Activated T-helper 1 cell treated with anti-CD3 and anti-CD28 coated beads, Interleukin-12 subunit alpha, Interleukin-12 subunit beta, Interleukin-2, Interleukin-4 antibody, amounts not matched to agents 30 ng/mL and 10 ng/mL and 1 ng/mL, durations not matched to agents 14 hours and 24 hours and 36 hours (primary cell): ENCODE measurements at regions not wholly inside any gene's neighbourhood (a gene's known extent, or its start where the extent isn't known, plus 50 kb on each side); places are given as distances from the start of the nearest gene placed in this dataset.

Source experiments
- DNase-seq: peaks from one replicate; pipeline ENCODE4 v3.0.0; 2021; ENCODE audit warnings: low spot score
- H3K27ac Mint-ChIP-seq: one replicate; pipeline ENCODE4 v1.8.0; 2021; ENCODE audit warnings: mild to moderate bottlenecking, mixed read lengths
- H3K27me3 Mint-ChIP-seq: one replicate; pipeline ENCODE4 v1.8.0; 2022; ENCODE audit warnings: mild to moderate bottlenecking, moderate library complexity, mixed read lengths; ENCODE audit not compliant: insufficient read depth
- H3K36me3 Mint-ChIP-seq: one replicate; pipeline ENCODE4 v1.8.0; 2021; ENCODE audit warnings: low read depth, mixed read lengths
- H3K4me1 Mint-ChIP-seq: one replicate; pipeline ENCODE4 v1.8.0; 2021; ENCODE audit warnings: low read depth, mixed read lengths
- H3K4me3 Mint-ChIP-seq: one replicate; pipeline ENCODE4 v1.8.0; 2021; ENCODE audit warnings: mild to moderate bottlenecking, moderate library complexity, mixed read lengths
- H3K9me3 Mint-ChIP-seq: one replicate; pipeline ENCODE4 v1.8.0; 2021; ENCODE audit warnings: mixed read lengths
- intact Hi-C: fragments of 100-400 bp; cut with micrococcal nuclease; formaldehyde crosslinking; loops from one replicate; pipeline ENCODE4 v1.15.1; 2024

DNA sequence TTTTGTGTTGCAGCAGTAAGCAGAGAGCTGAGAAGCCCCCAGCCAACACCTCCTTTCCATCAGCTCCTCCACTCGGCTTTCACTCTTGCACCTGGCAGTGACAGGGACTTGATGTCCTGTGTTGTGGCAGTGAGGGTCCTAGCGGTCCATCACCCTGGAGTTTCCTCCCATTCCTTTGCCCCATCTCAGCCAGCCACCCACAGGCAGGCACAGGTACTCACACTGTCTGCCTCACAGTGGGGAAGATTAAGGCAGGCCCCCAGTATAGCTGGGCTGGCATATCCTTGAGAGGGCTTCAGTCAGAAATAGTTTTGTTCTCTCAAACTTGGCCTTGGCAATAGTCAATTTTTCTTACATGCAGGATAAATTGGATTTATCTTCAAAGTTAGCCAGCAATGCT is 362.7 kb downstream of the GADD45G start:
- H3K27me3 Mint-ChIP-seq: no peaks in the 10 kb centered on the region
- H3K4me1 Mint-ChIP-seq: peaks cover 42% of the 10 kb centered on the region
- H3K9me3 Mint-ChIP-seq: no peaks in the 10 kb centered on the region
- peaks cover 2% of the 10 kb centered on the region for H3K36me3 Mint-ChIP-seq
- no peak for DNase-seq
- no peak overlapping the region for H3K27ac Mint-ChIP-seq
- intact Hi-C loops: loop anchor here (5.0 kb wide), 1 partner anchor 130 kb away; no protein-coding TSS in a partner anchor
- no peak overlapping the region for H3K4me3 Mint-ChIP-seq

DNA sequence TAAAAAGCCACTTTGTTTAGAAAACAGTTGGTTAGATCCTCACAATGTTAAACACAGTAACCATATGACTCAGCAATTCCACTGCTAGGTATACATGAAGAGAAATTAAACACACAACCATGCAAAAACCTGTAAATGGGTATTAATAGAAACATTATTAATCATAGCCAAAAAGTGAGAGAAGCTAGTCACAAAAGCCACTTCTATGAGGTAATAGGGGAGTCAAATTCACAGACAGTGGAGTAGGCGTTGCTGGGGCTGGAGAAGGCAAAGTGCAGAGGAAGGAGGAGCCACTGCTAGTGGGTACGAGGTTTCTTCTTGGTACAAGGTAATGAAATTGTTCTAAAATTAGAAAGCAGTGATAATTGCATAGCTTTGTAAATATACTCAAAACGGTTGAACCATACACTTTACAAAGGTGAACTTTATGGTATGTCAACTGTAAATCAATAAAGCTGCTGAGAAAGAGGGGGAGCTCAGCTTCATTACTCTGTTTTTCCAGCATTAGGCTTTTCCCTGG is 364.4 kb downstream of the GADD45G start:
- Mint-ChIP-seq H3K27me3 (no peaks in the 10 kb centered on the region), H3K4me3 (peak overlapping the region; percentile 15), H3K9me3 (no peaks in the 10 kb centered on the region), H3K36me3 (peaks cover 2% of the 10 kb centered on the region), H3K27ac (peak overlapping the region; percentile 55), H3K4me1 (peaks cover 59% of the 10 kb centered on the region)
- no peak for DNase-seq
- intact Hi-C loops: loop anchor here (1.0 to 5.0 kb wide), 3 partner anchors 14 to 128 kb away; no protein-coding TSS in a partner anchor

DNA sequence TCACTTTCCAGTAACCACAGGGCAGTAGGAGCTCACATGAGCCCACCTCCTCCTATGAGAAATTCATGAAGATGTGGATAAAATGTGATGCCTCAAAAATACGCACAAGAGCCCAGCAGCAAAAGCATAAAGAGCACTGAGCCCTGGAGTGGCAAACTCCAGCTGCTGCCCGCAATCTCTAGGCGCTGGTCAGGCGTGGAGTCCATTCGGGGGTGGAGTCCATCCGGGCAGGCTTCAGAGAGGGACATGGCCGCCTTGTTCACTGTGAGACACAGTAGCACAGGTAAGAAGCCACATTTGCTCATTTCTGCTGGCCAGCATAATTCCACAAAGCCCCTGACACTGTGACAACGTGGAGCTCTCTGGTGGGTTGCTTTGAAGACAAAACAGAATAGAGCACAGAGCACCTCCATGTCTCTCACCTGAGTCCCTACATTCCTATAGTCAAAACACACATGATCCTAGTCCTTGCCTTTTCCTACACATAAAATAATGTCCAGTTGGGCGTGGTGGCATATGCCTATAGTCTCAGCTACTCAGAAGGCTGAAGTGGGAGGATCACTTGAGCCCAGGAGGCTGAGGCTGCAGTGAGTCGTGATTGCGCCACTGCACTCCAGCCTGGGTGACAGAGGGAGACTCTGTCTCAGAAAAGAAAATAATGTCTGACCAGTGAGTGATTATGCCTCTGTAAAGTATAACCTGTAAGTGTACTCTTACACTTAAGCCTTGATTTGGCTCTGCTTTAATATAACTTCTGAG is 365.2 kb downstream of the GADD45G start:
- Mint-ChIP-seq H3K4me3 (peak overlapping the region; percentile 2), H3K36me3 (peaks cover 2% of the 10 kb centered on the region), H3K9me3 (no peaks in the 10 kb centered on the region), H3K4me1 (peaks cover 61% of the 10 kb centered on the region), H3K27me3 (no peaks in the 10 kb centered on the region), H3K27ac (peak overlapping the region; percentile 70)
- DNase-seq: no peak
- intact Hi-C loops: loop anchor here (1.0 to 5.0 kb wide), 3 partner anchors 13 to 127 kb away; no protein-coding TSS in a partner anchor

DNA sequence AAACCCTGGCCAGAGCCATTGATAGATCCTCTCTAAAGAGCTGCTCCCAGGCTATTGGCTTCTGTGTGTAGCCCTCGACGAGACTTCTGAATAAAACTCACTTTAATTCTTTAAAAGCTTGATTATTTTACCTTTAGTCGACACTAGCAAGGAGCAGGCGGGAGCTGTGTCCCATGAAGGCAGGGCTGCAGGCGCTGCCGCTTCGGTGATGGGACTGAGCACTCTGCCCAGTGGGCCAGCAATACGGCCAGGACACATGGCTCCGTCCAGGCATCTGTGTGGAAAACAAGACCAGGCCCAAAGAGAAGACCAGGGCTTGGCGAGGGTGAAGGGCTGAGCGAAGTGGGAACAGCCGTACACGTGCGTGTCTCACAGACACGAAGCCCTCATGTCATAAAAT is 365.9 kb downstream of the GADD45G start:
- peaks cover 2% of the 10 kb centered on the region for H3K36me3 Mint-ChIP-seq
- intact Hi-C loops: no loop called here
- no peak overlapping the region for H3K4me3 Mint-ChIP-seq
- no peaks in the 10 kb centered on the region for H3K9me3 Mint-ChIP-seq
- H3K27me3 Mint-ChIP-seq: peaks cover under 1% of the 10 kb centered on the region
- no peak overlapping the region for H3K27ac Mint-ChIP-seq
- no peak for DNase-seq
- H3K4me1 Mint-ChIP-seq: peaks cover 61% of the 10 kb centered on the region

DNA sequence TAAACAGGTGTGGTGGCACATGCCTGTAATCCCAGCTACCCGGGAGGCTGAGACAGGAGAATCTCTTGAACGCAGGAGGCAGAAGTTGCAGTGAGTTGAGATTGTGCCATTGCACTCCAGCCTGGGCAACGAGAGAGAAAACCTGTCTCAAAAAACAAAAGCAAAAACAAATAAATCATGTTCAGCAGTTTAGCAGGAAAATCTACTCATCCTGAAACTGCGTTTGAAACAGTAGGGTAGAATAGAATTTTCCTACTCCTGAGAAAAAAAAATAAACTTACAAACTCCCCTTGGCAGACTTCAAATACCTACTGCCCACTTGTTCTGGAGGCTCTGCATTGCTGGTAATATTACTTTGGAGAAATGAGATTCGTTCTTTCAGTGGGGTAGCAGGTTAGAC is 367.7 kb downstream of the GADD45G start:
- peaks cover 61% of the 10 kb centered on the region for H3K4me1 Mint-ChIP-seq
- intact Hi-C loops: loop anchor here (1.0 kb wide), 1 partner anchor 11 kb away; no protein-coding TSS in a partner anchor
- peak overlapping the region; percentile 45 for H3K27ac Mint-ChIP-seq

DNA sequence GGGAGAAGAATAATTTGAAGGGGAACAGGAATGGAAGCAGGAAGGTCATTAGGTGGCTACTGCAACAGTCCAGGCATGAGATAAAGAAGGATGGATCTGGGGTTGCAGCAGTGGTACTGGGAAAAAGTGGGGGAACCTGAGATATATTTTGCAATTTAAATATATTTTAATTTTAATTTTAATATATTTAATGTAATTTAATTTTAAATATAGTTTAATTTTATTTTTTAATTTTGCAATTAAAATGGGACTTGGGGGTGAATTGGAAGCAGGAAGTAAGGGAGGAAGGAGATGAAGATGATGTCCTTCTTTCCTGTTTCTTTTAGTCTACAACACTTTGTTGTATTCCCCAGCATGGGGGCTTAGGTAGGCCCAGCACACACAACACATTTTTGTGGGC is 369.8 kb downstream of the GADD45G start:
- no peak for DNase-seq
- Mint-ChIP-seq H3K4me3 (no peak overlapping the region), H3K27ac (no peak overlapping the region), H3K36me3 (no peaks in the 10 kb centered on the region), H3K27me3 (peaks cover 7% of the 10 kb centered on the region), H3K4me1 (peaks cover 43% of the 10 kb centered on the region), H3K9me3 (no peaks in the 10 kb centered on the region)
- intact Hi-C loops: no loop called here

More for the DNA sequence above, 367.7 kb downstream of the GADD45G start:
- no peaks in the 10 kb centered on the region for H3K36me3 Mint-ChIP-seq
- H3K9me3 Mint-ChIP-seq: no peaks in the 10 kb centered on the region
- no peak overlapping the region for H3K4me3 Mint-ChIP-seq
- peaks cover 3% of the 10 kb centered on the region for H3K27me3 Mint-ChIP-seq
- no peak for DNase-seq

DNA sequence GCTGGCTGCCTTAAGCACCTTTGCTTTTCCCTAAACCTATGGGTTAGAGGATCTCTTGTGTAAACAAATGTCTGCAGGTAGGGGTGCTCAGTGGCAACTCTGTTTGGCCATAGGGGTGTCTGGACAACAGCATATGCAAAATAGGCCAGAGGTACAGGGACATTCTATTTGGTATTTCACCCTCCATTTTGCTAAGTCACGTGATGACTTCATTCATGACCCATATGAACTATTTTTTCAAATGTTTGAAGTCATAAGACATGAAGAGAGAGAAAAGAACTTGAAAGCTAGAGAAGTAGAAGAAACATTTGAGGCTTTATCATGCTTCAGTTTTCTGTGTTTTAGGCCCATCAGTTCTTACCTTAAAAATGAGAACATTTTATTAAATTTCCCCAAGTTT is 370.2 kb downstream of the GADD45G start:
- intact Hi-C loops: no loop called here
- peaks cover 38% of the 10 kb centered on the region for H3K4me1 Mint-ChIP-seq
- H3K4me3 Mint-ChIP-seq: no peak overlapping the region
- H3K9me3 Mint-ChIP-seq: no peaks in the 10 kb centered on the region
- DNase-seq: no peak
- H3K27me3 Mint-ChIP-seq: peaks cover 7% of the 10 kb centered on the region
- H3K27ac Mint-ChIP-seq: no peak overlapping the region
- no peaks in the 10 kb centered on the region for H3K36me3 Mint-ChIP-seq

DNA sequence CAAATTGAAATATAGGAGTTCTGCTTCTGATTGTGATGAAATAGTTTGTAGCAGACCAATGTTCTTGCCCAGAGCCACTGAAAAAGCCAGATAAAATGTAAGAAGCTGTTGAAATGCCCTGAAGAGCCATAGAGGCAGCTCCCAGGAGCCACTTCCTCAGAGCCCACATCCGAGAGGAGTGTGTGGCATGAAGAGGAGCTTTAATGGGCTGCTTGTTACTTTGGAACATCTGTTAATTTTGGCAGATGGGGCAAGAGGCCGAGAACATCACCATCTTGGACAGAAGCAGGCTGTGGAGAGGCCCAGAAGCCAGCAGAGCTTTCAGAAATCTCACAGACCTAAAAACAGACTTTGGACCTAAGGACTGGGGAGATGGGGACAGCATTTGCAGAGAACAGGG is 370.8 kb downstream of the GADD45G start:
- no peaks in the 10 kb centered on the region for H3K36me3 Mint-ChIP-seq
- intact Hi-C loops: no loop called here
- H3K4me3 Mint-ChIP-seq: no peak overlapping the region
- DNase-seq: no peak
- H3K9me3 Mint-ChIP-seq: no peaks in the 10 kb centered on the region
- H3K27ac Mint-ChIP-seq: no peak overlapping the region
- peaks cover 32% of the 10 kb centered on the region for H3K4me1 Mint-ChIP-seq
- peaks cover 7% of the 10 kb centered on the region for H3K27me3 Mint-ChIP-seq

DNA sequence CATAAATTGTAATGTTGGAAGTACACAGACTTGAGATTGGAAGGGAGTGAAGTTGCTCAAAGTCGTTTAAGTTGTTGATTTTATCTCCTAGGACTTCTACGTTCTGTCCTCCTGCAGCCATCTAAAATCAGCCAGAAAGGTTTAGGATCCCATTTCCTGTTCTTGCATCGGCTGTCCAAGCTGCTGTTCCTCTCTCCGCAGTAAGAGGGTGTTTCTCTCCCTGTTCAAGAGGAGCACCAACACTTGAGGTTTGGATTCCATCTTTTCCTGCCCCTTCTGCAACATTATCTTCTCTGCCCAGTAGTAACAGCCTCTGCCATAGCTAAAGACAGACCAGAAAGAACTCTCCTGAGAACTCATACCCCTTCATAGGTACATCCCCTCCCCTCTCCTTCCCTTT is 373.4 kb downstream of the GADD45G start:
- intact Hi-C loops: no loop called here

DNA sequence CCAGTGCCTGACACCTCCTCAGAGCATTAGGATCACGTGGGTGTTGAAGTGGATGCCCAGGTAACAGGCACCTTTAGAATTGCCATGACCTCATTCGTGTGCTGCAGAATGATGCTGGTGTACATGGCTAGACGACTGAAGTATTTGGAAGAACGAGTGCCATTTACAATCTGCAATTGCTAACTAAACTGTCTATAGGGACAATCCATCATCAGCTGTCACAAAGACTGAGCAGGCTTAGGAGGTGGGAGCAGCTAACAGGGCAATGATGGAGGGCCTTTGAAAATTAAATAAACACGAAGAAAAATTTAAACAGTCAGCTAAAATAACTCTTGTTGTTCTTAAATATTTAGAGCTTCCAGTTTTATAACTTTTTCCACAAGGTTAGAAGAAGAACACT is 375.8 kb downstream of the GADD45G start:
- Mint-ChIP-seq H3K36me3 (peaks cover 6% of the 10 kb centered on the region), H3K9me3 (peaks cover 7% of the 10 kb centered on the region), H3K27me3 (peaks cover 7% of the 10 kb centered on the region), H3K27ac (no peak overlapping the region), H3K4me3 (no peak overlapping the region), H3K4me1 (peaks cover 39% of the 10 kb centered on the region)
- DNase-seq: no peak
- intact Hi-C loops: loop anchor here (5.0 kb wide), 4 partner anchors 238 to 1732 kb away; no protein-coding TSS in a partner anchor

More for the DNA sequence above, 373.4 kb downstream of the GADD45G start:
- Mint-ChIP-seq H3K36me3 (peaks cover 6% of the 10 kb centered on the region), H3K27ac (no peak overlapping the region), H3K9me3 (peaks cover 7% of the 10 kb centered on the region), H3K4me3 (no peak overlapping the region), H3K27me3 (peaks cover 7% of the 10 kb centered on the region), H3K4me1 (peaks cover 28% of the 10 kb centered on the region)
- DNase-seq: no peak

DNA sequence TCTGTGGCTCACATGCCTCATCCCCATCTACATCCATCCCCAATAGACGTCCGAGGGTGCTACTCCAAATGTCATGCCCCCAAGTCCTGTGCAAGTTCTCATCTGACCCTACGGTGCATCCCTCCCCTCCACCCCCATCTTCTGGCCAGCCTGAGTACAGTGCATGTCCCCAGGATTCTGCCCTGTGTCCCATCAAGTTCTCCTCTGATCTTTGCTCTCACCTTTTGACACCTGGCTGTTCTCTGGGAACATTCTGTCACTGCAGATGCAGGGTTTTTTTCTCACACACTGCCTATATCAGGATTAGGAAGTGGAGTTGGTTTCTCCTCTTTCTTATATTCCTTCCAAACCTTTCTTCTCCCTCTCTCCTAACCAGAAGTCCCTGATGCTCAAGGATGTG is 377.2 kb downstream of the GADD45G start:
- no peak overlapping the region for H3K27ac Mint-ChIP-seq
- intact Hi-C loops: loop anchor here (2.0 to 5.0 kb wide), 6 partner anchors 13 to 1730 kb away; no protein-coding TSS in a partner anchor

DNA sequence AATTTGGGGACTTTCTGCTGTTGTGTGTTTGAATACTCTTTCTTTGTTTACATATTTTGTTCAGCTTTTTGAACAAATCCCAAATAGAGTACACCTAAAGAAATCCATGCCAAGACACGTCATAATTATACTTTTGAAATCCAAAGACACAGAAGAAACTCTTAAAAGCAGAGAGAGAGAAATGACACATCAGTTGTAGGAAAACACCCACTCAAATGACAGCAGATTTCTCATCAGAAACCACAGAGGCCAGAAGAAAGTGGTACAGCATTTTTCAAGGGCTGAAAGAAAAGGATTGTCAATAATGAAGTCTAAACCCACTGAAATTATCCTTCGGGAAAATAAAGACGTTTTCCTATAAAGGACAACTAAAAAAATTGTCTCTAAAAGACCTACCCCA is 378.6 kb downstream of the GADD45G start:
- no peak for DNase-seq
- Mint-ChIP-seq H3K27me3 (peaks cover 5% of the 10 kb centered on the region), H3K27ac (peak overlapping the region; percentile 91), H3K36me3 (peaks cover 11% of the 10 kb centered on the region), H3K4me1 (peaks cover 64% of the 10 kb centered on the region), H3K9me3 (peaks cover 7% of the 10 kb centered on the region), H3K4me3 (peak overlapping the region; percentile 69)
- intact Hi-C loops: loop anchor here (1.0 to 5.0 kb wide), 12 partner anchors 11 to 1729 kb away; no protein-coding TSS in a partner anchor

More for the DNA sequence above, 377.2 kb downstream of the GADD45G start:
- H3K4me1 Mint-ChIP-seq: peaks cover 54% of the 10 kb centered on the region
- no peak overlapping the region for H3K4me3 Mint-ChIP-seq
- H3K36me3 Mint-ChIP-seq: peaks cover 7% of the 10 kb centered on the region
- peaks cover 5% of the 10 kb centered on the region for H3K27me3 Mint-ChIP-seq
- no peak for DNase-seq
- H3K9me3 Mint-ChIP-seq: peaks cover 7% of the 10 kb centered on the region

DNA sequence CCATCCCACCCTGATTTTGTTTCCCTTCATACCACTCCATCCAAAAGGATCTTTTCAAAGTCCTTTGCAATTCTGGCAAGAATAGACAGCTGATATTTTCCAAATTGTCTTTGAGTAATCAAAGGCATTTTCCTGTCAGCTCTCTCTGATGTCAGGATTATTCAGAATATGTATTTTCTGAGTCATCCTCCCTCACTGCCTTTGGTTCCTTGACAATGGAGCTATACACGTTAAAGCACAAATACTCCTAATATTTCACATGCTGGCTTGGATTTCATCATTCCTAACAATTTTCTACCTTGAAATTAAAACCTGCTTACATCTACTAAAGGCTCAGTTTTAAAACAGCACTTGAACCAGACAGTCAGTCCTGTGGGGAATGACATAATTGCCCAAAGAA is 379.4 kb downstream of the GADD45G start:
- Mint-ChIP-seq H3K27ac (peak overlapping the region; percentile 93), H3K36me3 (peaks cover 11% of the 10 kb centered on the region), H3K9me3 (peaks cover 7% of the 10 kb centered on the region), H3K4me1 (peaks cover 67% of the 10 kb centered on the region), H3K27me3 (peaks cover 2% of the 10 kb centered on the region), H3K4me3 (peak overlapping the region; percentile 61)
- intact Hi-C loops: loop anchor here (1.0 to 5.0 kb wide), 5 partner anchors 15 to 1728 kb away; no protein-coding TSS in a partner anchor
- DNase-seq: no peak
